Adrenal gland (tissue), 5 donors: ENCODE measurements at regions not wholly inside any gene's neighbourhood (a gene's known extent, or its start where the extent isn't known, plus 50 kb on each side); places are given as distances from the start of the nearest gene placed in this dataset.

Source experiments
- POLR2A ChIP-seq, 2 donors: fragments of 450-650 bp; IDR thresholded peaks; one replicate each; pipeline ENCODE4 v1.6.1; 2017; ENCODE audit warnings: antibody characterized with exemption in 2 of 2, mild to moderate bottlenecking in 2 of 2, moderate library complexity in 1 of 2
- TF ChIP-seq, protein P1 (sequence below), 6 experiments: fragments of 450-650 bp in 4 of 6; fragments of 200-600 bp in 2 of 6; sonication (generic) in 1 of 6; IDR thresholded peaks; 1 replicate in 5 of 6; 2 replicates in 1 of 6; pipeline versions ENCODE4 v1.5.1 to v1.8.0; 2016 to 2021; ENCODE audit warnings: antibody characterized with exemption in 6 of 6, mild to moderate bottlenecking in 2 of 6, moderate library complexity in 1 of 6
- donor health status: DM: no; HTN: no; CAD: no.

DNA sequence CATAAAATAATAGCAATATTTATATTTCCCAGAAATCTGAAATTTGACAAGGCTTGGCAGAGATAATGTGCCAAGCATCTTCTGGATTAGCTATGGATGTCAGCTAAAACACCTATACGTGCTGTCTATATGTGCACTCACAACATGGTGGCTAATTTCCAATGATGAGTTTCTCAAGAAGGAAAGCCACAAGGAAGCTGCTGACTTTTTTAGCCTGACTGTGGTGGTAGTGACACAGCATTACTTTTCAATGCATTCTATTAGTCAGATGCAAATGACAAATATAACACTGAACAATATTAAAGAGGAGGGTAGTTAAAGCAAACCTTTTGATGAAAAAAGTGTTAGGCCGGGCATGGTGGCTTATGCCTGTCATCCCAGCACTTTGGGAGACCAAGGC lies 101.7 kb upstream of the CCDC54 start:
- TF ChIP-seq, protein P1, sequence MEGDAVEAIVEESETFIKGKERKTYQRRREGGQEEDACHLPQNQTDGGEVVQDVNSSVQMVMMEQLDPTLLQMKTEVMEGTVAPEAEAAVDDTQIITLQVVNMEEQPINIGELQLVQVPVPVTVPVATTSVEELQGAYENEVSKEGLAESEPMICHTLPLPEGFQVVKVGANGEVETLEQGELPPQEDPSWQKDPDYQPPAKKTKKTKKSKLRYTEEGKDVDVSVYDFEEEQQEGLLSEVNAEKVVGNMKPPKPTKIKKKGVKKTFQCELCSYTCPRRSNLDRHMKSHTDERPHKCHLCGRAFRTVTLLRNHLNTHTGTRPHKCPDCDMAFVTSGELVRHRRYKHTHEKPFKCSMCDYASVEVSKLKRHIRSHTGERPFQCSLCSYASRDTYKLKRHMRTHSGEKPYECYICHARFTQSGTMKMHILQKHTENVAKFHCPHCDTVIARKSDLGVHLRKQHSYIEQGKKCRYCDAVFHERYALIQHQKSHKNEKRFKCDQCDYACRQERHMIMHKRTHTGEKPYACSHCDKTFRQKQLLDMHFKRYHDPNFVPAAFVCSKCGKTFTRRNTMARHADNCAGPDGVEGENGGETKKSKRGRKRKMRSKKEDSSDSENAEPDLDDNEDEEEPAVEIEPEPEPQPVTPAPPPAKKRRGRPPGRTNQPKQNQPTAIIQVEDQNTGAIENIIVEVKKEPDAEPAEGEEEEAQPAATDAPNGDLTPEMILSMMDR (IDR thresholded peaks at IDR 0.05) = no peak
- TF ChIP-seq POLR2A (IDR thresholded peaks at IDR 0.05) = no peak
